IPS-NIHi7 (cell line): ENCODE measurements at regions not wholly inside any gene's neighbourhood (a gene's known extent, or its start where the extent isn't known, plus 50 kb on each side); places are given as distances from the start of the nearest gene placed in this dataset.

ENCODE experiments used
- DNase-seq: peaks from one replicate; pipeline ENCODE4 v3.0.0; 2012; ENCODE audit warnings: mixed read lengths; ENCODE audit errors: extremely low spot score

DNA sequence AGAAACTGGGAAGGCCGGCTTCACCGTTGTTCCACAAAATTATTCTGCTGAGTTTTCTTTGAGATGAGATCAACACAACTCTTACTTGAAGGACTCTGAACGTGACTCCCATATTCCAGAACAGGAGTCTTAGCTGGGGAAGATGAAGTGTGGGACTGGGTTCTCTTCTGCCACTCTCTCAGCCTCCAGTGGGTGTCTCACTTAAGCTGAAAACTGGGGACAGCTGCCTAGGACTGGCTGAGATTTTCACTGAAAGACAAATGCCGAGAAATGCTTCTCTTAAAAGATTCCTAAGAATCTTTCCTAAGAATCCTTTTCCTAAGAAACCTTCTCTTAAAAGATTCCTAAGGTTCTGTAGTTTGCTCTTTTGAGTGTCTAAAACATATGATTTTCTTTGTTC lies 156.6 kb upstream of the LHCGR start:
- DNase-seq: peak; percentile 43

DNA sequence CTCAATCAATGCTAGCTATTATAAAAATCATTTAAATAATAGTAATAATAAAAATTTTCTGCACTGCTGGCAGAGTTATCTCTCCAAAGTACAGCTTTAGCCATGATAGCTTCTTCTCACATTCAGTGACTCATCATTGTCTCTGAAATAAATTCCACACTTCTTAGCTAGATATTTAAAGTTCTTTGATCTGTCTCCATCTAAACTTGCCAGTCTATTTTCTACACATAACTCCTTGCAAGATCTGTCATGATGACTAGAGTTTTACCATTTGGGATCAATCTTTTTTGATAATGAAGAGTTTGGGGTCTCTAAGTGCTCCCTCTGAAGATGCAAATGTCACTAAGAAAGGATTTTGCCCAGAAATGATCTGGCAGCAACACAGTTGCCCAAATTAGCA lies 155.4 kb upstream of the LHCGR start:
- DNase-seq: no peak

DNA sequence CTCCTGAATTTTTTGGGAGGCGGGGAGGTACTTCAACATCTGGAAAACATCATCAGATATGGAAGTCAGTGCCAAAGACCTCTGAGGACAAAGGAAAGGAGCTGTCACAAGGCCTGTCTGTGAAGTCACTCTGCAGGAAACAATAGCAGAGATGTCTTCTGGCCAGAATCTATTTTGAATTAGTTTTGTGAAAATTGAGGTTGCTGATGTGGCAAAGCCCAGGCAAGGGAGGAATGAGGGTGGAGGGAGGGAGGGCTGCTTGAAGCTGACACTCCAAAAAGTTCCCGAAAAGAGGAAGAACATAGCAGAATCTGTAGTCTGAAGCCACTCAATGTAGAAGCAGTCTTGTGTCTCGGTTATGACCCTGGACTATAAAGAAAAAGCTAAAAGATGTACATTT lies 151.1 kb upstream of the LHCGR start:
- DNase-seq: no peak

DNA sequence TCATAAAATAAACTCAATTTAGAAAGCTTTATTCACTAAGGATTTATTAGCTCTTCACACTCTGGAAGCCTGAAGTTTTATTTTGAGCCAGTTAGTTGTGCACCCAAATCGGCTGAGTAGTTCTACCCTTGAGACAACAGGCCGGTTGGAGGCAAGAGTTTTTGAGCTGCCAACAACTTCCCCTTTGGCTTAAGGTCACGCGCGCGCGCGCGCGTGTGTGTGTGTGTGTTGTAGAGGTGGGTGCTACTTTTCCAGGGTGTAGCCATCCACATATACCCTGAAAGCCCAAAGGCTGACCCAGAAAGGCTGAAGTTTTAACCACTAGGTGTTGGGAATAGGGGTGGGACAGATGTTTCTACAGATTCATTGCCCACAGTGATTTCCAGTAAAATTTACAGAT lies 150.2 kb upstream of the LHCGR start:
- no peak for DNase-seq

DNA sequence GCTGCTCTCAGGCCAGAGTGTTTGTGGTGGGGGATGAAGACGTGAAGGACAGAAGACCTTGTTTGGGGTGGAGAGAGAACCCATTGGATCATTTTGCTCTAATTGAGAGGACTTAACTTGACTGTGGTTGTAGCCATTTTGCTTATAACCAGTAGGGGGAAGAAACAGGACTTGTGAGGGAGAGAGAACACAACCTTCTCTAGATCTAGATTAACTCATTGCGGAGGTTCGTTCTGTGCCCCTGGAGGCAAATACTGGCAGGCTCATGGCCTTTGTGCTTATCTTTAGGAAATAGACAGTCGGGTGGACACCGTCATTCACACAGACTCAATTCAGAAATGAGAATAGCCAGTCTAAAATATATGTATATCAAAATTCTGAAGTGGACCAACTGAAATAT lies 147.0 kb upstream of the LHCGR start:
- no peak for DNase-seq

DNA sequence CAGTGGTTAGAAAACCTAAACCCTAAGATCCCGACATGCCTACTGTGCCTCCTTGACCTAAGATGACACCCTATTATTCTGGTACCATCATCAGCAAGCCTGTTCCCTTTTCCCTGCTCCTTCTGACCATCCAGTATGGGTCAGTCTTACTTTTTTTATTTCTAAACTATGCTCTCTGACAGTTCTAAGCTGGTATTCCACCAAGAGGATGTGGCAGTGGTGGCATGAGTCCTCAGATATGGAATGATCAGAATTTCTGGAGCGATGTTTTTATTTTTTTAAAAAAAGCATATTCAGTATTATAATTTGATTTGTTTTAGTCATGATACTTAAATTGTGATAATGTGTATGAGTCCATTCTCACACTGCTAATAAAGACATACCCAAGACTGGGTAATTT lies 145.9 kb upstream of the LHCGR start:
- DNase-seq: no peak

DNA sequence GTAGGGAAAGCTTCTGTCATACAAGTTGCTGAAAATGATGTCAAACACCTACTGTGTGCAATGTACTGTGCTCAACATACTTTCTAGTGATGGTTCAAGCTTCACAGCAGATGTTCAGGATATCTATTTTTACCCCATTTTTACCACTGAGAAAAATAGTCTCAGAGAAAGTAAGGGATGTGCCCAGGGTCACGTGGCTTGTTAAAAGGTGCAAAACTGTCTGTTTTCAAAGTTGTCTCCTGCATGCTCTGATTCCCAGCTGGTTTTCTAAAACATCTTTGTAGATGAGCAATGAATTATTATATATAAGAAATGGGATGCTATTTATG lies 145.5 kb upstream of the LHCGR start:
- no peak for DNase-seq

DNA sequence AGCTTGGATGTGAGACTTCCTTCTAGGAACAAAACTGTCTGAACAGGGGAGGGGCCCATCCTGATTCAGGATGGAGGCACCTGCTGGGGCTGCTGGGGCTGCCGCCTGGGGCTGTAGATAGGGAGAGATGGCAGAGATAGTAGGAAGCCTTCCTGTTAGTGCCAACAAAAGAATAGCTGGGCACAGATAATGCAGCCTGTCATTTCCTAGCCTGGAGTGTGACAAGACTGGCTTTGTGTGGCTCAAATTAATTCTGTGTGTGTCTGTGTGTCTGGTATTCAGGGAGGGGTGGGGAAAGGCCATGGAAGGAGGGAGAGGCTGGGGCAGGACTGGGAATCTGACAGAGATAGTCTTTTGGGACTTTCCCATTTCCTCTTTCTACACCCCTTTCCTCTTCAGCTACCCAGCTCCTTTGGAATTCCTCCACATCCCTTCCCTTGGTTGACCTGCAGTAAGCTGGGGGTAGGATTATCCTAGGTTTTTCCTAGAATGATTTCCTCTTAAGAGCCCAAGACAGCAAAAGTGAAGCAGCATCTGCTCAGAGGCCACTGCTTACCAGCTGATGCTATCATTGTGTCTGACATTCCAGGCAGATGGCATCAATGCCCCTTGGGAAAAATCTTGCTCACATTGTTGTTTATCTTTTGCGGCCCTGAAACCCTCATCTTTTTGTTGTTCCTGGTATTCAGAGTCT lies 144.9 kb upstream of the LHCGR start:
- DNase-seq: no peak

DNA sequence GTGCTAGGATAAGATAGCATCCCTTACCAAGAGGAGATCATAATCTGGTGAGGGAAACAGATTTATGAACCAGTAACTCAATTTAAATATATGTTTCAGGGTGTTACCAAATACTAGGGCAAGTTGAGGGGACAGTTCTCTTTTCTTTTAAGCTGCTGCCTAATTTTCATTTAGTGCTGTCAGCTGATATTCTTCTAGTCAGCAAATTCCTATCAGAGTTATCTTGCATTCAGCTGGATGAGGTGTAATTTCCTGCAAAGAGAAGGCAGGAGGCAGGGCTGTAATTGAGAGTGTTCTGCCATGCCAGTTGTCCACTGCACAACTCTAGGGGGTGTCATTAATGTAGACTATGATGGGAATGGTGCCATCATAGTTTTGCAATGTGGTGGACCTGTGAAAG lies 141.3 kb upstream of the LHCGR start:
- no peak for DNase-seq

DNA sequence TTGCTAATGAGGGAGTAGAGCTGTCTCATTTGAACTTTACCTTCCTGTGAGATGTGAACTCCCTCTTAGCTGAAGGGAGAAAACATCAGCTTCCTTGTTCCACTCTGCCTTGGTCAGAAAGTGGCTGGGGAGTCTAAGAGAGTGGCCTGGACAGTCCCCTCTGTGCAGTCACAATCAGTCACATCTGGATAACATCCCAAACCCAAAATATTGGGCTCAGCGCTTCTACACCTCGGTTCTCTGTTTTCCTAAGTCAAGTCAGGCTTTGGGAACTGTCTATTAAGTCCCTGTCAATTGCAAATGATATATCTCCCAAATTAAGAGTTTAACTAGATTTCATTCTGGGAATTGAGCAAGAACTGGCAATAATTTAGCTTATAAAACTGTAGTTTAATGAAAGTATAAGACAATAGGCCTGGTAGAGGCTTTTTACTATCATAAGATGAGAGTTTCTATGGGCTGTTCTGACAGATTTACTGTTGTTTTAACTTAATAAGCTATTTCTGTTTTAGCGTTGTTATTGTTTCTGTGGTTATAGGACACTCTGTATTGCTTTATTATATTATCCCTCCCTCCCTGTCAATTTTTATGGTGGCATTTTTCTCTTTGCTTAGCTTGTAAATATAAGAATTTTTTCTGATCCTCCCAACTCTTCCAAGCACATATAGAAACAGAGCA lies 135.1 kb upstream of the LHCGR start:
- no peak for DNase-seq

DNA sequence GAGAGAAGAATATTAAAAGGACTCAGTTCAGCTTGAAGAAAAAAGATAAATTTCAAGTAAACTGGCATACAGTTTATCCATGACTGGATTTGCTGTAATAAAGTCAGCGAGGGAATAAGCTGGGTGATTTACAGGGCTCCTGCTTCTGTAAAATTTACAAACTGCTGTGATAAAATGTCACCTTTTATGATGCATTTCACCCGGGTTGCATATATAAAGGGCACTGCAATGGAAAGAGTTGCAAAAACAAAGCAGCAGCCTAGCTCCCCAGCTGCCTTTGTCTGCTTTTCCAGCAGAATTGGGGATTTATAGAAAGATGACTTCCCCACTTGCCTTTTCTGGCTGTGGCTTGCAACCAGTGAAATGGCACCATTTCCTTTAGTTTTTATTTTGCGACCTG lies 132.5 kb upstream of the LHCGR start:
- DNase-seq: no peak

DNA sequence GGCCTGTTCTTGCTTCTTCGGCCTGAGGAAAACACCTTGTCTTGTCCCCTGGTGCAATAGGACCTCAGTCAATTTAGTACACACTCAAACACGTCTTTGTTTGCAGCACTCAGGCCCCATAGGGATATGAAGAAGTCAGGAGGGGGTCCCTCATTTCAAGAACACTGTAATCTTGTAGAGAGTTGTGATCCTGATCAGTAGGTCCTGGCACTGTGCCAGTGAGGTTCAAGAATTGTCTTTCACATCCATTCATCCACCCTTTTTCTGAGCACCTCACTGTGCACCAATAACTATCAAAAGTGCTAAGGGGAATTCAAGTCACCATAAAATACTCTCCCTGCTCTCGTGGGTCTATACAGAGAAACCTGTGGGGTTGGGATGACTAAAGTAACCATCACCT lies 131.4 kb upstream of the LHCGR start:
- no peak for DNase-seq

DNA sequence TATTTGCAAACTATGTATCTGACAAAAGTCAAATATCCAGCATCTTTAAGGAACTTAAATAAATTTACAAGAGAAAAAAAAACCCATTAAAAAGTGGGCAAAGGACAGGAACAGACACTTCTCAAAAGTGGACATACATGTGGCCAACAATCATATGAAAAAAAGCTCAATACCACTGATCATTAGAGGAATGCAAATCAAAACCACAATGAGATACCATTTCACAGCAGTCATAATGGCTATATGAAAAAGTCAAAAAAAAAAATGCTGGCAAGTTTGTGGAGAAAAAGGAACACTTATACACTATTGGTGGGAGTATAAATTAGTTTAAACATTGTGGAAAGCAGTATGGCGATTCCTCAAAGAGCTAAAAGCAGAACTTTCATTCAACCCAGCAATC lies 130.3 kb upstream of the LHCGR start:
- DNase-seq: no peak

DNA sequence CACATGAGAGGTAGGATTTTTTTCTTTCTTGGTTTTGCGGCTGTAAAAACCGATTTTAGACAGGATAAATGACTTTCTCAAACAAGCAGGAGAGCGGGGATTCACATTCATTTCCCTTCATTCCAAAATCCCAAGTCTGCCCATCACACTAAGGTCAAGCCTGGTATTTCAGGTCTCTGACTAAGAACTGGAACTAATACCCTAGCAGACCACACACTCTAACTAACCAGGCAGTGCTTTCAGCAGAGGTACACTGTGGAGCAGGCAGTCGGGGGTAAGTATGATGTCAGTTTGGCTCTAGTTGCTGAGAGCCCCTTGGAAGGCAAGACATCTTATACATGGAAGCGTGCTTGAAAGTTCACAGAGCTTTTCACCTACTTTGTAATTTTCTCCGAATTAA lies 128.1 kb upstream of the LHCGR start:
- DNase-seq: no peak

DNA sequence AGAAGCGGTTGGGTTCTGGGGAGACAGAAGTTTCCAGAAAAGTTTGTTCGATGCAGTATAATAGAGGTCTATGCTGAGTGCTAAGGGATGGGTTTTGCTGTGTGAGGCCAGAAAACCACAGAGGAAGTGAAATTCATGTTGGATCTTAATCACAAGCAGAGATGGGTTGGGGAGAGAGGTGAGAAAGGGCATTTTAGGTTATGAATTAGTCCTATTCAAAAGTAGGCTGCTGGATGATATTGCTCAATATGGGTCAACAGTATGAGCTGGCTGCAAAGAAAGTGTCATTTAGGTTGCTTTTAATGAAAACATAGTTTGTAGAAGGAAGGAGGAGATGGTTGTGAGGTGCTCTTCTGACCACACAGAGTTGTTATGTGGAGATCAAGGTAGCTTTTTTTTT lies 118.8 kb upstream of the LHCGR start:
- DNase-seq: no peak

DNA sequence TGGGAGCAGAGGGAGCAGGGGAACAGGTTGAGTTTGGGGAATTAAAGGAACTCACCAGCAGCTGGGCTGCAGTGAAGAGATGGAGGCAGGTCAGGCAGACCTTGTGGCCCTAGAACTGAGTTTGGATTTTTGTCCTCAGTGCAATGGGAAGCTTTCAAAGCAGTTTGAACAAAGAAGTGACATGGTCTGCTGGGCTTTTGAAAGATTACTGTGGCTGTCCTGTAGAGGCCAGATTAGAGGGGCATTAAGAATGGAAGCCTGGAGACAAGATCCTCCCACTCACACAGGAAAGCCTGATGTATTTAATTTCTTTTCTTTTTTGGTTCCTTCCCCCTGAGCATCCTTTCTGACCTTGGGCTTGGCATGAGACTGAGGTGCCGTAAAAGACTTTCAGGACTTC lies 118.1 kb upstream of the LHCGR start:
- DNase-seq: no peak

DNA sequence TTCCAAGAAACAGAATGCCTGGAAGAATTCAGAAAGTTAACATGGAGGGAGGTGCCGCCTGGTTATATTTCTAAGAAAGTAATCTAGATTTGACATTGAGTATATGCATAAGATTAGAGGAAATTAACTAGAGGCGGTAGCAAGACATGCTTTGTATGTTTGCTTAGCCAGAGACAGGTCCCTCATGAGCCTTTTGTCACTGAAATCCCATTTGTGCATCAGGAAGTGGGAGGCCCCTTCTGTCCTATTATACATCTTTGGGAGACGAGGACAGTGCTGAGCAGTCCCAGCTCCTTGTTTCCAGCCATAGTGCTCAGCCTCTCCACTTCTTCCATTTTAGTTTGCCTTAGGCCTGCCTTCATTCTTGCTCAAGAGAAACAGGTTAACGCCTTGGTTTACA lies 115.4 kb upstream of the LHCGR start:
- no peak for DNase-seq

DNA sequence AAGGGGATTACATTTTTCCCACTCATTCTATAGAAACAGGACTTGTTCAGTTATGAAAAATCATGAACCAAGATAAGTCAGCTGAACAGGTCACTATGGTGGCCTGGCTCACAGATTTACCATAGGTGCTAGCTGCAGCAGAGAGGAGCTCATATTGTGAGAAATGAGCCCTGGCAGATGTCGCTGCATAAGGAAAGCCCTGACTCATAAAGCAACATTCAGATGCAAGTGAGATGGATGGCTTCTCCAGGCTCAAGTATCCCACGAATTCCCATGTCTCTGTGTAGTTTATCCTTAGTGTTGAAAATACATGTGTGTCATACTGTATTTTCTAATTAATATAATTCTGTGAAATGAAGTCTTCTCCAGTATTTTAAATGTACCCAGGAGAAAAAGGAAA lies 115.0 kb upstream of the LHCGR start:
- no peak for DNase-seq

DNA sequence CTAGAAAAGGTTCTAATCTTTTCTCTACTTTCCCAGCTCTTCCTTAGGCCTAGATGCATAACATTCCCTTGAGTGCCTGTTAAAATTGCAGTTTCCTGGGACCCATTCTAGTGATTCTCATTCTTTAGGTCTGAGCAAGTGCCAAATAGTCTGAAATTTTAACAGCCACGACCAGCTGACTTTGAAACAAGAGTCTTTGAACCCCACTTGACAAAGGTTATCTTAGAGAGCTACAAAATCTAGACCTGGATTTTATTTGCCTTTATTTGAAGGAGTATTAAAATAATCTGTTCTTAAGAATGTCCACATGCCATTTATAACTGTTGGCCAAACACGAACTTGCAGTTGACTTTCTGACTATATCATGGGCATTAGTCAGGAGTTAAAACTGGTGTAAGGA lies 110.2 kb upstream of the LHCGR start:
- no peak for DNase-seq

DNA sequence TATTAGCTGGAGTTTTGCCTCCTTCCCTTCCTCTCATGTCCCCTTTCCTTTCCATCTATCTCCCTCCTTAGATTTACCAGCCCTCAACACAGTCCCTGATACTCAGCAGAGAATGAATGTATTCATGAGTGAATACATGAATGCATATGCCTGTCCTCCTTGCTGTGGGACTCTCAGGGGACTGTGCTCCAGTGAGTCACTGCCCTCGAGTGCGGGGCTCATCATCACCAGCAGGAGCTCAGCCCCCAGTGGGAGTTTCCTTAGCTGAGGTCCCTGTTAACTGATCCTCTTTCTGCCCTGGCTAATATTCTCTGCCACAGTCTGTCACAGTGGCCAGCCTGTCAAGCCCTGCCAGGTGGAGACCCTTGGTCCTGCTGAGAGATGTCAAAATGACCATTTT lies 104.9 kb upstream of the LHCGR start:
- DNase-seq: peak; percentile 18

DNA sequence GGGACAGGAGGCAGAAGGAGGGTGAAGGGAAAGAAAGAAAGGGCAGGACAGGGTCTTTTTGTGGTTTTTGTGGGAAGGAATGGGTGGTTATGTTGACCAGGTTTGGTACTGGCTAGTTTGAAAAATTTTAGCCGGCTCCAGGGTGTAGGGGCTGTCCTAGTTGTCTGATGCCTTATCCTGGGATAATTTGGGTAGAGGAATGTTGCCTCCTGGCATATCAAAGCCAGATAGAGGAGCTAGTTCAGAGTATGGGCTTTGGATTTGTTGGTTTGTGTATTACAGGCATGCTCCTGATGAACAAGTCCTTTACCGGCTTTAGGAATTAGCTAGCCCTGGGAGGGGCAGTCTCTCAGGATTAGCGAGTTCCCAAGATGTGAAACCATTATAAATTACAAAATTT lies 101.1 kb upstream of the LHCGR start:
- DNase-seq: no peak

DNA sequence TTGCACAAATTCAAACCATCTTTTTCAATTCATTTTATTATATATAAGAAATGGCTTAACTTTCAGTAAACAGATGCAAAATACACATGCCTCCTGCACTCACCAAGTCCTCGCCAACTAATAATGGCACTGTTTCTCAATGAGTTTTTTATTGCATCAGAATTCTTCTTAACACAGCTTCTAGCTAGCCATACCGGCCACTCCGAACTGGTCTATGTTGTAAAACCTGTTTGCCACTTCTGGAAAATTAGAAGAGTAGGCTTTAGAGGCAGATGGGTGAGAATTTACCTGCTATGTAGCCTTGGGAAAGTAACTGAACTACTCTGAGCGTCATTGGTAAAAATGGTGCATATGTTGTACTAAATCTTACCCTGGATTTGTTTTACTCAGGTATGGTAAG lies 100.6 kb upstream of the LHCGR start:
- DNase-seq: no peak

DNA sequence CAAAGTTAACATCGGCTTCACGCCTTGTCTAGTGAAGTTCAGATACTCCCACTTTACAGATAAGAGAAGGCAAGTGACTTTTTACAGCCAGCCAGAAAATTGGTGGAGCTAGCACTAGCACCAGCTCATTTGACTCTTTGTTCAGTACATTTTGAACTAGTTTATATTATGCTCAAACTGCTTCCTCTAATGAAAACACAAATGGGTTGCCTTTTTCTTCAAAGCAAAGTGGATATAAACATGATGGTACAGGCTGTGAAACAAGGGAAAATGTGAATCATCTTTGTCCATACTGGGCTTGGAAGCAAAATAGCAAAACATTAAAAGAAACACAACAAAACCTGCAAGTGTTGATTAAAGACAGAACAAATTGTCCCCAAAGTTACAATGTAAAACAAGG lies 99.6 kb upstream of the LHCGR start:
- DNase-seq: no peak

DNA sequence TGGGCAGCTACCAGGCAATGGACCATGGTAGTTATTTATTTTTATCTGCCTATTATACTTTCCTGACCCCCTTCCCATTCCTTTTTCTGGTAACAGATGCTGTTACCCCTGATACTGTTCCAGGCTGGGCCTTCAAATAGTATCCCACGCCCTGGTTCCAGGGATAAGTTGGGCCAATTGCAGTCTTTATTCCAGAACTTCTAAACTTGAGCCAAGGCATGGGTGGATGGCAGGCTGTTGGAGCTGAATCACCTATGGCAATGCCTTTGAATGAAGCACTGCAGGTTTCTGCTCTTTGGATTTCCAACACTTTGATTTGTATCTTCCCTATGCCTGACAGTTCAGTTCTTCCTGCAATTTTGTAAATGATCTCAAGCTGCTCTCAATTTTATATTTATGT lies 99.2 kb upstream of the LHCGR start:
- no peak for DNase-seq
